Activated CD8-positive, alpha-beta memory T cell treated with anti-CD3 and anti-CD28 coated beads for 1 hour (primary cell): ENCODE measurements at regions not wholly inside any gene's neighbourhood (a gene's known extent, or its start where the extent isn't known, plus 50 kb on each side); places are given as distances from the start of the nearest gene placed in this dataset.

ENCODE experiments used
- DNase-seq, 2 donors: peaks; one replicate each; pipeline ENCODE4 v3.0.0-alpha.2; 2020; ENCODE audit warnings: low read depth in 1 of 2; ENCODE audit errors: extremely low read depth in 1 of 2

DNA sequence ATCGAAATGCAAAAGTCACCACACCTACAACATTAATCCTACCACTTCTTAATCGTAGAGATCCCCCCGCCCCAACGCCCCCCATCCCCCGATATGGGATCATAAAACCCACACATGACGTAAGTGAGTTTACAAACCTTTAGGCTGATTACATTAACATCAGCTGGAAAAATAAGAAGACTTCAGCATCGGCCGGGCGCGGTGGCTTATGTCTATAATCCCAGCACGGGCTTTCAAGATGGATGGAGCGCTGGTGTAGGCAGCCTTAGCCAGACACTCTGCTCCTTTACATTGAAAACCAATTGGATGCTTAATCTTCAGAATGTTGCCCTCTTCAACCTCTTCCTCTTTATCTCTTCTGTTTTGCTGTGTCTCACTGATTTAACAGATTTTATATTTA is 1376.0 kb downstream of the MAT2B start:
- DNase-seq, result no peak

DNA sequence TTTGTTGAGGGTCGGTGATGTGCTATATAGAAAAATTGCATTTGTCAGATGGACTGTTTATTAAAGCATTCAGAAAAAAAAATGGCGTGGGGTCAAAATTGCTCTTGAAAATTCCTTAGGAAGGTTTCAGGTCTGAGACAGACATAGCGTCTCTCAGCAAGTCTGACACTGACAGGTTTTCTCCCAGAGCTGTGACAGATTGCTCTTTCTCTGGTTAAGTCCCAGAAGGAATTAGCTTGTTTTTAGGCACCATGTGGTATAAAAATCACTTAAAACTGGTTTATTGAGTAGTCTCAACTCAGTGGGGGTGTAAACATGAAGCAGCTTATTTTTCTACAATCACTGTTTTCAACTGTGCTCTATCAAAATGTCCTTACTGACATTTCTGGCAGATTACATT is 1379.8 kb downstream of the MAT2B start:
- no peak for DNase-seq

DNA sequence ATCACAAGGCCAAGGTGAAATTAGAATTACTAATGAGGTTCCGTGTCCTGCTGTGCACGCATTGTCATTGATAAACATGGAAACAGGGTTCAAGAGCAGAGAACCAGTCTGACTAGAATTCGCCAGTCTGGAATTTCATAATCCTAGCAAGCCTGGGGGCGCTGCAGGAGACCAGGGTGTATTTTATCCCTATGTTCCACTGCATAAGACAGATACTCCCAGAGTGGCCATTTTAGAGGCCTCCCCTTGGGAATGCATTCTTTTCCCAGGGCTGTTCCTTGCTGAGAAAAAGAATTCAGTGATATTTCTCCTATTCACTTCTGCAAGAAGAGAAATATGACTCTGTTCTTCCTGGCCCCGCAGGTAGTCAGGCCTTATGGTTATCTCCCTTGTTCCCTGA is 1387.7 kb downstream of the MAT2B start:
- no peak for DNase-seq

DNA sequence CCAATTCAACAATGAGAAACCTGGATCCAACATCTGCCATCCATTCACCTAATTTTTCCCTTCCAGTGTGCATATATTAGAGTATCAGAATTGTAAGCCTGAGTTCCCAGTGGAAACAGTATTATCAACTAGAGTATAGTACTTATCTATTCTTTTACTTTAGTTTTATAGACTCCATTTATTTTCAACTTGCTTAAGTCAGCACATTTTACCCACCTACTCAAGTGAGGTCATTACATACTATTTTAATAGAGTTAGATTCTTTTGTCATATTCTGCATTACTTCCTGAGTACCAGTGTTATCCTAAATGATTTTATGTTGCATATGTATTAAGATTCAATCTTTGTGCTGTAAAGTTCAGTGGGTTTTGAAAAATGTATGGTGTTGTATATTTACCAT is 1393.3 kb downstream of the MAT2B start:
- DNase-seq, result no peak

DNA sequence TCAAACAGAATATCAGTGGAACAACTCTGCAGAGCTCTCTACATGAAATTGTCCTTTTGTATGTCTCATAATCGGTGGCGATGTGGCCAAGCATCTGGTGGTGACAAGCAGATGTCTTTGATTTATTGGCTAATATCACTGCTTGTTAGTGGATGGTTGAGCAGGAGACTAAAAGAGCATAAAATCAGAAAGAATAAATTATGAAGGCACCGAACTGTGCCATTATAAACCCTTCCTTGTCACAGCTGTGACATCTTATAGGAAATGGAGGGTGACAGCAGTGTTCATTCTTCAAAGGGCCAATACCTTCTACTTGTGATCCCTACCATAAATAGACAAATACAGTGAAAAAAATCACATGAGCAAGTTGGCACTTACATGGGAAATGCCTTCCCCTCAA is 1404.3 kb downstream of the MAT2B start:
- DNase-seq, result no peak

DNA sequence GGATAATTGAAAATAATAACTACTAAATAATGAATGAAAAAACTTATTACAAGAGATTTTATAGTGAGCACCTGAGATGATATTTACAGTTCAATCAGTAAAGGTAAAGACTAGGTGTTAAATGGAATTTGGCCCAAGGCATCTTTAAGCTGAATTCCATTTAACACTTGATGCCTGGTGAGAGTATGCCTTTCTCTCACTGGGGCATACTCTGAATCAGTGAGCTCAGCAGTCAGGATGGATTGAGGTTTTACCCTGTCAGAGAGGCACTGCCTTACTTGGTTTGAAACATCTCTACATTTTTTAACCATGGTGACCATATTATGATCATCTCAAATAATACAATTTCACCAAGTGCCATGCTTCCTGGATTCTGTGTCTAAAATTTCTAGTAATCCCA is 1416.3 kb downstream of the MAT2B start:
- DNase-seq, result no peak

DNA sequence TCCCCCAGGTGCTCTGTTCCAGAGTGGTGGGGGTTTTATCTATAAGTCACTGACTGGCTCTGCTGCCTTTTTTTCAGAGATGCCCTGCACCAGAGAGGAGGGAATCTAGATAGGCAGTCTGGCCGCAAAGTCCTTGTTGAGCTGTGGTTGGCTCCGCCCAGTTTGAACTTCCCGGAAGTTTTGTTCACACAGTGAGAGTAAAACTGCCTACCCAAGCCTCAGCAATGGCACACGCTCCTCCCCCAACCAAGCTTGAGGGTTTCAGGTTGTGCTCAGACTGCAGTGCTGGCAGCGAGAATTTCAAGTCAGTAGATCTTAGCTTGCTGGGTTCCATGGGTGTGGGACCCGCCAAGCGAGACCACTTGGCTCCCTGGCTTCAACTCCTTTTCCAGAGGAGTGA is 1428.6 kb downstream of the MAT2B start:
- no peak for DNase-seq

DNA sequence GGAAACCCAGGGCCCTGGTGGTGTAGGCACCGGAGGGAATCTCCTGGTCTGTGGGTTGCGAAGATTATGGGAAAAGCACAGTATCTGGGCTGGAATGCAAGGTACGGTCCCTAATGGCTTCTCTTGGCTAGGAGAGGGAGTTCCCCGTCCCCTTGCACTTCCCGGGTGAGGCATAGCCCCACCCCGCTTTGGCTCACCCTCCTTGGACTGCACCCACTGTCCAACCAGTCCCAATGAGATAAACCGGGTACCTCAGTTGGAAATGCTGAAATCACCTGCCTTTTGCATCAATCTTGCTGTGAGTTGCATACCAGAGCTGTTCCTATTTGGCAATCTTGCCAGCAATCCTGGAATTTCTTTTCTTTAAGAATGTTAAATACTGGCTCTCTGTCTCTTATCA is 1429.1 kb downstream of the MAT2B start:
- no peak for DNase-seq

DNA sequence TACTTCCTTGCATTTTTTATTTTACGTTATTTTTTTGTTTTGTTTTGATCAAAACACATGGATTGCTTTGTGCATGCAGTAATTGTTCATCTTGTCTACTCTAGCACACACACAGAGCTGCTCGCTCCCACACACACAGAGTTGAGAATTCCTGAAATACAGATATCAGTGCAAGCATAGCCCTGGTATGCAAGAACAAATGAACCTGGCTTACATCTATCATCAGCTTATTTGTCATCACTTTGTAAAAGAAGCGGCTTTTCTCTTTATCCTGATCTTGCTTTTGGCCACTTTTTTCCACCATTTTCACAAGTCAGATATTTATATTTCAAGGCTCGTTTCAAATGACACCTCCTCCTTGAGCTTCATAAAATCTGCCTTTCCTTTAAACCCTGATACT is 1435.7 kb downstream of the MAT2B start:
- no peak for DNase-seq

DNA sequence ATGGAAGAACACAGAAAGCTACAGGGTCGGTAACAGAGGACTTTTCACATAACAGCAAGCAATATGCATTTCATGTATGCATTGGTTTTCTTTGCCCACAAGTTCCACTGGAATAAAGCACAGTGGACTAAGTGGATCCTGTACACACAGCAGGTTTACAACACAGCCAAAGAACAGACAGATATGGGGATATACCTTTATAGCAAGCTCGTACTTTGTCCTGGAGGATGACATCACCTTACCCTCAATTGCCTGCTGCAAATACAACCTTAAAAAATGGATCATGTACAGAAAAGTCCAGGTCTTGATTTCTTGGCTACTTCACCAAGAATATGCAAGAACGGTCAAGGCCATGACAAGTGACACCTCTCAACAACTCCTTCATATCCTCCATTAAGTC is 1445.5 kb downstream of the MAT2B start:
- DNase-seq, result no peak

DNA sequence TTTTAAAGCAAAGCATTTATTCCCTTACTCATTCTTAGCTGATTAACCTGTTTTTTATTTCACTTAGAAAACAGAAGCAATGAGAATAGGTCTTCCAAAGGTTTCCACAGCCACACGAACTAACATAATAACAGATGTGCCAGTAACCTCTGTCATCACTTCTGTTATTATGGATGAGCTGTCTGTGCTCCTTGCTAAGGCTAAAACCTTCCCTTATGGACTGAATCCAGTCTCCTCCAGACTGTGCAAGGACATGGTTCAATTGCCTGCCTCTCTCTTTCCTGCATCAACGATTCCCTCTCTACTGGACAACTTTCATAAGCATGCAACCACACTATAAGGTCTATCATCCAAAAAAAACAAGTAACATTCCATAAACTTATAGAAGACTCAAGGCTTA is 1446.2 kb downstream of the MAT2B start:
- no peak for DNase-seq

DNA sequence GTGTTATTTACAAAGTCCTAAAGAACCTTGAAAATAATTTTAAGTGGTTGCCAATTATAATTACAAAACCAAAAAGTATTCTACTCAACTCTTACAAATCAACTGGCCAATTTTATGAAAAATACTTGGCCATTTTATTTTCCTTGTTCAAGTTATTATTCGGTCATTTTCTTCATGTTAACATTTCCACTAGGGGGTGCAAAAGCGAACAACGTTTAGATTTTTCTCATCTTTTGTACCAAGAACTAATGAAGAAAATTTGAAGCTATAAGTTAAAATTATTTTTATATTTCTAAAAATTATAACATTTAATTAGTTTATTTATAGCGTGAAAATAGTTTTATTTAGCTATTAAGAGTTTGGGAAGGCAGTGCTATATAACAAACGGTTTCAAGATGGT is 1453.3 kb downstream of the MAT2B start:
- DNase-seq, result no peak

DNA sequence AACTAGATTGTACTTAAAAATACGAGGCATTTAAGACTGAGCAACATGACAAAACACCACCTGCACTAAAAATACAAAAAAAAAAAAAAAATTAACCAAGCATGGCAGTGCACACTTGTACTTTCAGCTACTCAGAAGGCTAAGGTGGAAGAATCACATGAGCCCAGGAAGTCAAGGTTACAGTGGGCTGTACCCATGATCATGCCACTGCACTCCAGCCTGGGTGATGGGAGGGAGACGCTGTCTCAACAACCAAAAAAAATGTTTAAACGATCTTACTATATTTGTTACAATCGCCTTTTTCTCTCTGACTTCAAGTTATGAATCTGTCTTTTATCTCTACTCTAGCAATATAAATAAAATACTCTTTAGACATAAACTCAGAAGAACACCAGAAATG is 1454.3 kb downstream of the MAT2B start:
- no peak for DNase-seq

DNA sequence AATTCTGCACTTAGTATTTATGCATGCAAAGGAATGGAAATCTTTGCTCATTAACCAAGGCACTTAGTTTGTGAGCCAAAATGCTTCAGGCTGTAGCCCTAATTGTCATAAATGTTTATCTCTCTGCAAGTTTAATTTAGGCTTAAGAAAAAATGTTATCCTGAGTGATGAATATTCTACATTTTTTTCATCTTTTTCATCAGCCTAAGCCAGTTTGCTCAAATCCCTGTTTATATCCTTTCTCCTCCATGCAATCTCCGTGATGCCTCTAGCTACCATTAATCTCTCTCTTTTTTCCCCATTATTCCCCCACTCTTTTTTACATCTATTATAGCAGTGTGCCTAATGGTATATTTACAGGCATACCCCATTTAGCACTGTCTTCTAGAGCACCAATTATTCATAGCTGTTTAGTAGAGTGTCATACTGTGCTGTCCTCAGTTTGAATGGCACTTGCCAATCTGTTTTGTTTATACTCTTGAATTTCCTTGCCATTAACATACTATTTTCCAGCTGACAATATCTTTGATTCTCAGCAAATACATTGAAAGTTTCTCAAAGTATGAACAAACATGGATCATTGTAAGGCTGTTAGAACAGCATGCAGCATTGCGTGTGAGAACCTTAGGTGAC is 1457.0 kb downstream of the MAT2B start:
- DNase-seq, result no peak

DNA sequence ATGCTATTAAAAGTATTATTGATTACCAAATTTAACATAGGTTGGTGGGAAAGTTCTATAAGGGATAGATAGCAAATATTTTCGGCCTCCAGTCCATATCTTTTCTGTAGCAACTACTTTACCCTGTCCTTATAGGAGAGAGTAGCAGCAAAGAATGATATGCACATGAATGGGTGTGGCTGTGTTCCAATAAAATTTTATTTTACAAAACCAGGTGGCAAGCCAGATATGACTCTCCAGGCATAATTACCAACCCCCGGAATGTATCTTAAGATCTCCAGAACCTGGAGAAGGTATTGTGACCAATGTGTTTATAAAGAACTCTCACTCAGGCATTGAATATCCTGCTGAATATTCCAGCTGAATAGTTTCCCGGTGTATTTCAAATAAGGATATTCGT is 1461.2 kb downstream of the MAT2B start:
- DNase-seq, result no peak

DNA sequence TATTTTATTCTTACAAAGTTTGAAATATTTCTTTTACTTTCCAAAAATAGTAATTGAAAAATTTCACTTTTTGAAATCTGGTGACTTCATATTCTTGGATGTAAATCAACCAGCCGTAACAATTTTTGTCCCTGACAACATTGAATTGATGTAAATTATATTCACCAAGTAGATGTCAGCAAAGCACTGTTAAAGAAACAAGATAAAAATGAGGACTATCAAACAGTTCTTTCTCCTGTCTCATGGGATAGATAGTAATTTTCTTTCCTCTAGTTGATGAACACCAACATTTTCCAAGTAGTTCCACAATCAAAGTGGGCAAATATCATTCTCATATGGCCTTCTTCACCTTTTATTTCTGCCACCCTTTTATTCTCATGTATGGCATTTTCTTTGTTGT is 1461.9 kb downstream of the MAT2B start:
- no peak for DNase-seq

DNA sequence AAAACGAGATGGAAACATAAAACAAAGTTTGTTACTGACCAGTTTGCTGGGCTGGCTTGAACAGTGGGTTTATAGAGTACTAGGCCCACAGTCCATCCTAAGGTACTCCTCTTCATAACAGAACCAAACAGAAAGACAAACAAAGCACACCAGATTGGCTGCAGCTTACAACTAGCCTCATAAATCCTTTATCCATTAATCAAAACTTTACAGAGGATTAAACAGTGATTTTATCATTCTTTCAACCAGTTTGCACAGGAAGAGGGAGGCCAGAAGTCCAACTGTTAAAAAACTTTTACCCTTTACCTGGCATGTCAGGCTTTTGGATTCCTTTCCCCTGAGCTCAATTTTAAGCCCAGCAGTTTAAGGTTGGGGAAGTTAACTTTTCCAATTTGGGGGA is 1467.6 kb downstream of the MAT2B start:
- no peak for DNase-seq

DNA sequence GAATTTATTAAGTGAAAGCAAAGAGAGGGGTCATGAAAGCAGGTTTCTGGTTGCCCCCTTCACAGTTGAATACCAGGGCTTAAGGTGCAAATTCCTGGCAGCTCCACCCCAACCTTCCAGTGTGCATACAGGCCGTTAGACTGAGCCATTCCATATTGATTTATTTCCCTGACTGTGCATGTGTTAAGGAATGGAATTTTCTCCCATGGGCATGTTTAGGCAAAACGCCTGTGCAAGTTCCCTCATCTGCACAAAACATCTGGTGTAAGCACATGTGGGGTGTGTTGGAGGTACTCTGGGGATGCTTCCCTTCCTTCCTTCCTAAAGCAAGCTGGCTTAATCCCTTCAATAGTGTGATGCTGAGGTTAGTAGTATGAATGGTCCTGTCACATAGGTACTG is 1470.6 kb downstream of the MAT2B start:
- DNase-seq, result no peak

DNA sequence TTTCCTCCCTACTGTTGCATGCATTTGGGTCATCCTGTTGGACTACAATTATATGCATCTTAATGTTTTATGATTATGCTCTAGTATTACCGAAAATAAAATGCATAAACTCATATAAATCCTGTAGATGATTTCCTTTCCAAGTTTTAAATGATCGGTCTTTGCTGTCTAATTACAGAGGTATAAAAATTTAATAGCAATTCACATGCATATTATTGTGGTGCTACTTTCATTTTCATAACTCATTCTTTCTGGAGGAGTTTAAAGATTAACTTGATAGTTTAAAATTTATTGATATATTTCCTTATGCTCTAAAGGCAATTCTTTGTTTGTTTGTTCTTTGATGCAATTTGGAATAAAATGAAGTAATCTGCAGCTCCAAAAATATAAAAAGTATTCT is 1475.1 kb downstream of the MAT2B start:
- no peak for DNase-seq

DNA sequence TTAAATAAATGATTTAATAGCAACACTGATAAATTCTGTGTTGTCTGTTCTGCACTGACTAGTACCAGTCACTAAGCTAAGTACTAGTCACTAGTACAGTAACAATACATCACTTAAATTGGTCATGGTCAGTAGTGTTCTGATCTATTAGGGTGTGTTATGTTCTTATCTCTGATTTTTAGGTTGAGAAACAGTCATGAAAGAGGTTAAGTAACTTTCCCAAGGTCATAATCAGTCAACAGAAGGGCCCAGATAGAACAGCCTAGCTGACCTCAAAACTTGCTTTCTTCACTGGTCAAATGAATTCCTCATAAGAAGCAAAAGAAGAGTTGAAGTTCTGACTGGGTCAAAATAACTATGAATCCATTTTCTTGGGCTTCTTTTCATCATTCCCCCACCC is 1492.7 kb downstream of the MAT2B start:
- DNase-seq, result no peak

DNA sequence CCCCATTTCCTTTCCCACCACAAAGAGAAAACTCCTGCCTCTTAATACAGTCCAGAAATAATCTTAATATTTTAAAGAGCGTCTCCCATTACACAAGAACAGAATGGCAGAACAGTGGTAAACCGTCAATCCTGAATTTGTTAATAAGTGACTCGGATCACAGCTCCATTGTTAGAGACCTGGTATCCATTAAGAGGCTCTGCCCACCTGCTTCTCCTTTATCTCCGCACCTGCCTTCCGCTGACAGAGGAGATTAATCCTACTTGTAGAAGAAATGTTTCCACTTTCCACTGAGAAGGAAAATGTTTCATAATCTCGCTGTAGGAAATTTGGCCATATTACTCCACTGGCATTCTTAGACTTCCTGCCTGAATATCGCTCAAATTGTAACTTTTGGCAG is 1493.2 kb downstream of the MAT2B start:
- DNase-seq, result no peak

DNA sequence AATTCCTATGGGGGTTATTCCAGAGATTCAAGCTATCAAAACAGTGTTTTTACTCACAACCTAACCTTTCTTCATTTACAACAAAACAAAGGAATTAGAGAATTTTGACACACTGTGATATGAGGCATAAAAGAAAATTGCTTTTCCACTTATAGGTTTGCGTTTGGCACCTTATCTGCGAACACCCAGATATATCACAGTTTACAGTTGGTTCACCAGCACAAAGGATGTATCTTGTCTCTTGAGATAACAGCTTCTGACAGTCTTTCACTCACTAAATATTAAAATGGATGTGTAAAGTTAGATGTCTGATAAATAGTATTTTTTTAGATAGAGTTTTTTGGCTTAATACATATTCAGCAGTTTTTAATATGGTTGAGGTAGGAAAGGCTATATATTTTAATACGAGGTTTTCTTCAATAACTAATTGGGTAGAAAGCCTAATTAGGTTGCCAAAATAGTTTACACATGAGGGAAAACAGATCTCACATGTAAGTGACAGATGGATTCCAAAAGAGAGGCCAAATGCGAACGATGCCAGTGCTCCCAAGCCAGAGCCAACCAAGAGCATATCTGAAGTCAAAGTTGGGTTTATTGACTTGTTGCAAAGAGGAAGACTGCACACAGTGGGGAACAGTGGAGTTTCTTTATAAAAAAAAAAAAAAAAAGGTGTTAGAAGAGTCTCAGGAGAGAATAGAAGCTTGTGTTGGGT is 1495.2 kb downstream of the MAT2B start:
- no peak for DNase-seq

DNA sequence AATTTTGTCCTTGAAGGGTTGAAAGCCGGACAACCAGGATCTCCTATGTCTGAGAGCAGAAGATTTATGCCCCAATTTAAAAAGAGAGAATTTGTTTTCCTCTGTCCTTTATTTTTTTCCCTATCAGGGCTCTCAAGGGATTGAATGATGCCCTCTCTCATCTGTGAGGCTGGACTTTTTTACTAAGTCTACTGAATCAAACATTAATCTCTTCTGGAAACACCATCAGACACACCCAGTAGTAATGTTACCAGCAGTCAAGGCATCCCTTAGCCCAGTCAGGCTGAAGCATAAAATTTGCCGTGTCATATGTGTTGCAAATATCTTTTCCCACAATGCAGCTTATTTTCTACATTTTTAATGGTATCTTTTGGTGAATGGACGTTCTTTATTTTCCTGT is 1497.9 kb downstream of the MAT2B start:
- no peak for DNase-seq
